ENCODE measurements at regions not wholly inside any gene's neighbourhood (a gene's known extent, or its start where the extent isn't known, plus 50 kb on each side); places are given as distances from the start of the nearest gene placed in this dataset.

GRCh38 chr6:163974322-163974721 is 559.8 kb downstream of the QKI start:
- no peak for TF ChIP-seq CTCF (IDR thresholded peaks at IDR 0.05; ENCODE audit: insufficient read depth, low read length, poor library complexity, severe bottlenecking)
- DNase-seq (ENCODE audit: extremely low read depth, insufficient read length), result no peak

GRCh38 chr6:163971841-163972838 is 557.6 kb downstream of the QKI start:
- no peak for TF ChIP-seq CTCF (IDR thresholded peaks at IDR 0.05; ENCODE audit: insufficient read depth, low read length, poor library complexity, severe bottlenecking)
- H3K4me3 ChIP-seq (replicated peaks; ENCODE audit: low read depth, low read length), result no peak overlapping the region
- DNase-seq (ENCODE audit: extremely low read depth, insufficient read length), result no peak
- no peaks in the 10 kb centered on the region for H3K36me3 ChIP-seq (ENCODE audit: control insufficient read depth, insufficient read depth, low read length)
- no peaks in the 10 kb centered on the region for H3K27me3 ChIP-seq (replicated peaks; ENCODE audit: control insufficient read depth, insufficient read depth, low read length)

More at GRCh38 chr6:163974322-163974721, 559.8 kb downstream of the QKI start:
- Histone ChIP-seq H3K27me3 (replicated peaks; ENCODE audit: control insufficient read depth, insufficient read depth, low read length) (no peaks in the 10 kb centered on the region), H3K36me3 (ENCODE audit: control insufficient read depth, insufficient read depth, low read length) (no peaks in the 10 kb centered on the region), H3K4me3 (replicated peaks; ENCODE audit: low read depth, low read length) (no peak overlapping the region)

GRCh38 chr6:163970846-163971564 is 556.5 kb downstream of the QKI start:
- no peak for DNase-seq (ENCODE audit: extremely low read depth, insufficient read length)
- no peaks in the 10 kb centered on the region for H3K36me3 ChIP-seq (ENCODE audit: control insufficient read depth, insufficient read depth, low read length)
- TF ChIP-seq CTCF (IDR thresholded peaks at IDR 0.05; ENCODE audit: insufficient read depth, low read length, poor library complexity, severe bottlenecking), result no peak

GRCh38 chr6:163965426-163966348 is 551.2 kb downstream of the QKI start:
- no peak for DNase-seq (ENCODE audit: extremely low read depth, insufficient read length)
- H3K36me3 ChIP-seq (ENCODE audit: control insufficient read depth, insufficient read depth, low read length), result no peaks in the 10 kb centered on the region
- no peak overlapping the region for H3K4me3 ChIP-seq (replicated peaks; ENCODE audit: low read depth, low read length)
- TF ChIP-seq CTCF (IDR thresholded peaks at IDR 0.05; ENCODE audit: insufficient read depth, low read length, poor library complexity, severe bottlenecking), result no peak
- no peaks in the 10 kb centered on the region for H3K27me3 ChIP-seq (replicated peaks; ENCODE audit: control insufficient read depth, insufficient read depth, low read length)

More at GRCh38 chr6:163970846-163971564, 556.5 kb downstream of the QKI start:
- Histone ChIP-seq H3K27me3 (replicated peaks; ENCODE audit: control insufficient read depth, insufficient read depth, low read length) (no peaks in the 10 kb centered on the region), H3K4me3 (replicated peaks; ENCODE audit: low read depth, low read length) (no peak overlapping the region)

GRCh38 chr6:163964789-163965188 is 550.3 kb downstream of the QKI start:
- no peaks in the 10 kb centered on the region for H3K27me3 ChIP-seq (replicated peaks; ENCODE audit: control insufficient read depth, insufficient read depth, low read length)
- no peak for TF ChIP-seq CTCF (IDR thresholded peaks at IDR 0.05; ENCODE audit: insufficient read depth, low read length, poor library complexity, severe bottlenecking)
- no peaks in the 10 kb centered on the region for H3K36me3 ChIP-seq (ENCODE audit: control insufficient read depth, insufficient read depth, low read length)
- DNase-seq (ENCODE audit: extremely low read depth, insufficient read length), result no peak
- H3K4me3 ChIP-seq (replicated peaks; ENCODE audit: low read depth, low read length), result no peak overlapping the region

All from GM06990 (cell line).